Dendritic cell treated with granulocyte-macrophage colony-stimulating factor and Interleukin-4, amounts not matched to agents 40 ng/mL and 50 ng/mL, for 4 days (primary cell): ENCODE measurements at regions not wholly inside any gene's neighbourhood (a gene's known extent, or its start where the extent isn't known, plus 50 kb on each side); places are given as distances from the start of the nearest gene placed in this dataset.

Experiments
- H3K27ac Mint-ChIP-seq: one replicate; pipeline ENCODE4 v1.8.0; 2022; ENCODE audit warnings: mild to moderate bottlenecking, mixed read lengths
- H3K27me3 Mint-ChIP-seq: one replicate; pipeline ENCODE4 v1.8.0; 2022; ENCODE audit warnings: mild to moderate bottlenecking, mixed read lengths
- H3K36me3 Mint-ChIP-seq: one replicate; pipeline ENCODE4 v1.8.0; 2022; ENCODE audit warnings: low read depth, mixed read lengths
- H3K4me1 Mint-ChIP-seq: one replicate; pipeline ENCODE4 v1.8.0; 2022; ENCODE audit warnings: low read depth, mixed read lengths
- H3K4me3 Mint-ChIP-seq: one replicate; pipeline ENCODE4 v1.8.0; 2022; ENCODE audit warnings: mild to moderate bottlenecking, moderate library complexity, mixed read lengths
- H3K9me3 Mint-ChIP-seq: one replicate; pipeline ENCODE4 v1.8.0; 2022; ENCODE audit warnings: mixed read lengths
- intact Hi-C: fragments of 100-400 bp; cut with micrococcal nuclease; formaldehyde crosslinking; loops from one replicate; pipeline ENCODE4 v1.15.0; 2022

- H3K9me3 Mint-ChIP-seq, result peaks cover 25% of the 10 kb centered on the region
- no peak overlapping the region for H3K4me3 Mint-ChIP-seq
- intact Hi-C loops, result no loop called here
- H3K27ac Mint-ChIP-seq, result no peak overlapping the region
- H3K36me3 Mint-ChIP-seq, result no peaks in the 10 kb centered on the region
- no peaks in the 10 kb centered on the region for H3K27me3 Mint-ChIP-seq
- no peaks in the 10 kb centered on the region for H3K4me1 Mint-ChIP-seq
Measured at GRCh38 chr2:146305164-146305563, 1539.7 kb upstream of the ACVR2A start.

DNA sequence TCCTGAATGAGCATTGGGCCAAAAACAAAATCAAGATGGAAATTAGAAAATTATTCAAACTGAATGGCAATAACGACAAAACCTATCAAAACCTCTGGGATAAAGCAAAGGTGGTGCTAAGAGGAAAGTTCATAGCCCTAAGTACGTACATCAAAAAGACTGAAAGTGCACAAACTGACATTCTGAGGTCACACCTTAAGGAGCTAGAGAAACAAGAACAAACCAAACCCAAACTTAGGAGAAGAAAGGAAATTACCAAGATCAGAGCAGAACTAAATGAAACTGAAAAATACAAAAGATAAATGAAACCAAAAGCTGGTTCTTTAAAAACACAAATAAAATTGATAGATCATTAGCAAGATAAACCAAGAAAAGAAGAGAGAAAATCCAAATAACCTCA is 1543.5 kb upstream of the ACVR2A start:
- Mint-ChIP-seq H3K9me3 (peaks cover 52% of the 10 kb centered on the region), H3K27me3 (no peaks in the 10 kb centered on the region), H3K4me3 (no peak overlapping the region), H3K4me1 (no peaks in the 10 kb centered on the region), H3K27ac (no peak overlapping the region), H3K36me3 (no peaks in the 10 kb centered on the region)
- intact Hi-C loops, result no loop called here

DNA sequence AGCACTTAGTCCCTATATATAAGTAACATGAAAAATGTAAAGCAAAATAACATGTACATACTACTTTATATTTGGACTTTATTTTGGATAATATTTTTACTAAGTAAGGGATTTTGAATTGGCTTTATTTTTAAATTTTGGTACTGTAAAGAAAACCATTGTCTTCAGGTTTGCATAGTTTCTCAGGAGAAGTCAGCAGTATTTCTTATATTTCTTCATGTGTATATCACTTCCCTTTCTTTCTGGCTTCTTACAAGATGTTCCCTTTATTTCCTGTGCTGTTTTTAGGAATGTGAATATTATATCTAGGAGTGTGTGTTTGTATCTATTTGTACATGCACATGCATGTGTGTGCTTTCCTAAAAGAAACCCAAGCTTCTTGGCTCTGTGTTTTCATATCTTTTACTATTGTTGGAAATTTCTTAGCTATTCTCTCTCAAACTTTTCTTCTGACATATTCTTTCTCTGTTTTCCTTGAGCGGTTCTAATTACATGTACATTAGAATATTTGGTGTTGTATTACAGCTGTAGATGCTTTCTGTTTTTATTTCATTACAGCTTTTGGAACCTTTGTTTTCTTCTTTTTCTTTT is 1549.7 kb upstream of the ACVR2A start:
- Mint-ChIP-seq H3K36me3 (no peaks in the 10 kb centered on the region), H3K4me1 (no peaks in the 10 kb centered on the region), H3K27ac (no peak overlapping the region), H3K9me3 (peaks cover 67% of the 10 kb centered on the region), H3K4me3 (no peak overlapping the region), H3K27me3 (no peaks in the 10 kb centered on the region)
- intact Hi-C loops, result no loop called here

DNA sequence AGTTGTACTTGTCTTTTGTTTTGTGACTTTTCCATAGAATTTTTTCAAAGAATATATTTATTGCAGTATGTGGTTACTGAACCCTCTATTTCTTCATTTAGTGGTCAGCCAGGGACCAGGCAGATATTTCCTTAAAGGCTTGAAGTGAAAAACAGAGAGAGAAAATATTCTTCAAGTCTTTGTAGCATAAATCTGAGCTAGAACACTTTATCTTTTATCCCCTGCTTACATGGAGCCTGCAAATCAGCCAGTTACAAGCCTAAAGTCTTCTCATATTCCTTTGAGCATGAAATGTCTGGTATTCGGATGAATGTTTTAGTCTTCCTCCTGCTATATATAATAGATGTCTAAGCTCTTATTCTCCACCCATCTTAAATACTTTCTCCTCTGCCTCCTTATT is 1557.5 kb upstream of the ACVR2A start:
- Mint-ChIP-seq H3K27ac (no peak overlapping the region), H3K36me3 (no peaks in the 10 kb centered on the region), H3K4me3 (no peak overlapping the region), H3K9me3 (peaks cover 42% of the 10 kb centered on the region), H3K4me1 (no peaks in the 10 kb centered on the region), H3K27me3 (no peaks in the 10 kb centered on the region)
- intact Hi-C loops, result no loop called here

GRCh38 chr2:146278881-146279280 is 1565.9 kb upstream of the ACVR2A start:
- Mint-ChIP-seq H3K27me3 (no peaks in the 10 kb centered on the region), H3K4me1 (no peaks in the 10 kb centered on the region), H3K4me3 (no peak overlapping the region), H3K27ac (no peak overlapping the region), H3K9me3 (no peaks in the 10 kb centered on the region), H3K36me3 (no peaks in the 10 kb centered on the region)
- intact Hi-C loops, result no loop called here

DNA sequence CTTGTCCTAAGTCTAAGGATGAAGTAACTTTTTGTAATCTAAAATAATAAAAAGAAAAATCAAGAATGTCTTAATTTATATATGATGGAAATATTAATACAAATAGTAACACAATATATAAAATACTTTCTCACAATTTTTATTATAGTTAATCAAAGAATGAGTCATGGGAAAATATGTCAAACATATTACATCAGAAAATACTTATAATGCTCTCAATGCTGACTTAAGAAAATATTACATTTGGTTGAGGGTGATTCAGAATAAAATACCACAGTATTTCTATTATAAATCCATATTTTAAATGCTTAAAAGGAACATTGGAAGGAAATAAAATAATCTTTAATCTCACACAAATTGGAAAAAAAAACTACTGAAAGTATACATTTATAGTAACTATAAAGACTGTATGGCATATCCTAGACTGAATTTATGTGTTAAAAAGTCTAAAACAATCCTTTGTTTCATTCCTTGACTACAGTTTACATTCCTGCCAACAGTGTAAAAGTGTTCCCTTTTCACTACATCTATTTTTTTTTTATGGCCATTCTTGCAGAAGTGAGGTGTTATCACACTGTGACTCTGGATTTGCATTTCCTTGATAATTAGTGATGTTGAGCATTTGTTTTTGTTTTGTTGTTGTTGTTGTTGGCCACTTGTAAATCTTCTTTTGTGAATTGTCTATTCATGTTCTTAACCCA is 1573.5 kb upstream of the ACVR2A start:
- Mint-ChIP-seq H3K4me3 (no peak overlapping the region), H3K9me3 (no peaks in the 10 kb centered on the region), H3K36me3 (no peaks in the 10 kb centered on the region), H3K27ac (no peak overlapping the region), H3K4me1 (no peaks in the 10 kb centered on the region), H3K27me3 (no peaks in the 10 kb centered on the region)
- intact Hi-C loops, result no loop called here

DNA sequence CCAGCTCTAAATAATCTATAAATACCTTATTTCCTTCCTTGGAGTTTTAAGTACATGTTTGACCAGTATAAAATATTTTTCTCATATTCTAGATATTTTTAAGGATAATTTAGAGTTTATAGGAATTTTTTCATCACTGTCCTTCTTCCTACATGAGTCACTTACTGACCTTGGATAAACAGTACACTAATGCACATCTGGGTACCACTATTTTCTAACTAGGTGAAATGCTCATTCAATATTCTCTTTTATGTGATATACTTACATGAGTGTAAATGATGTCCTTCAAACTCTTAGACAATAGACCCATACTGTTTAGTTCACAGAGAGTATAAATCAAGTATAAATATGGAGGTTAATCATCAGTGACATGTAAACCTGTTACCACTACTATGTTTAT is 1574.2 kb upstream of the ACVR2A start:
- H3K27ac Mint-ChIP-seq, result no peak overlapping the region
- H3K4me1 Mint-ChIP-seq, result no peaks in the 10 kb centered on the region
- no peaks in the 10 kb centered on the region for H3K36me3 Mint-ChIP-seq
- intact Hi-C loops, result no loop called here
- H3K27me3 Mint-ChIP-seq, result no peaks in the 10 kb centered on the region
- no peaks in the 10 kb centered on the region for H3K9me3 Mint-ChIP-seq
- H3K4me3 Mint-ChIP-seq, result no peak overlapping the region

GRCh38 chr2:146267093-146267492 is 1577.7 kb upstream of the ACVR2A start:
- H3K27me3 Mint-ChIP-seq, result no peaks in the 10 kb centered on the region
- no peaks in the 10 kb centered on the region for H3K9me3 Mint-ChIP-seq
- no peak overlapping the region for H3K27ac Mint-ChIP-seq
- no peaks in the 10 kb centered on the region for H3K4me1 Mint-ChIP-seq
- no peaks in the 10 kb centered on the region for H3K36me3 Mint-ChIP-seq
- no peak overlapping the region for H3K4me3 Mint-ChIP-seq
- intact Hi-C loops, result no loop called here

GRCh38 chr2:146265656-146266055 is 1579.2 kb upstream of the ACVR2A start:
- Mint-ChIP-seq H3K4me3 (no peak overlapping the region), H3K27me3 (no peaks in the 10 kb centered on the region), H3K27ac (no peak overlapping the region), H3K9me3 (no peaks in the 10 kb centered on the region), H3K36me3 (no peaks in the 10 kb centered on the region), H3K4me1 (no peaks in the 10 kb centered on the region)
- intact Hi-C loops, result no loop called here

DNA sequence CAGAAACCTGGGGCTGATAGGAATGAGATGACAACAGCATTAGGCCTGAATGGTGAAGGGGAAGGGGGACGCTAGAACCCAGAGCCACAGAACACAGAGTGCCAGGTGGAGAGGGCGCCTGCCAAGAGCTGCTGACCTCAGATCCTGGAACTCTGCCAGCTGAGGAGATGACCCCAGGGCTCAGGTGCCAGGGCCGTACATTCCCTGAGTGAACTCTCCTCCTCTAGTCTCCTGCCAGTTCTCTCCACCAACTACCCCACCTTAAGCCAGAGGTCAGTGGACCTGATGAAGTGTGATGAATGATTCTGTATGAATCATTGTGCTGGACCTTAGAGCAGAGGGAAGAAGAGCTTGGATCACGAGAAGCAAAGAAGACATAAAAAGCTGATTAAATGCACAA is 1582.2 kb upstream of the ACVR2A start:
- Mint-ChIP-seq H3K4me1 (no peaks in the 10 kb centered on the region), H3K36me3 (no peaks in the 10 kb centered on the region), H3K27me3 (no peaks in the 10 kb centered on the region), H3K4me3 (no peak overlapping the region), H3K9me3 (no peaks in the 10 kb centered on the region), H3K27ac (no peak overlapping the region)
- intact Hi-C loops, result no loop called here

DNA sequence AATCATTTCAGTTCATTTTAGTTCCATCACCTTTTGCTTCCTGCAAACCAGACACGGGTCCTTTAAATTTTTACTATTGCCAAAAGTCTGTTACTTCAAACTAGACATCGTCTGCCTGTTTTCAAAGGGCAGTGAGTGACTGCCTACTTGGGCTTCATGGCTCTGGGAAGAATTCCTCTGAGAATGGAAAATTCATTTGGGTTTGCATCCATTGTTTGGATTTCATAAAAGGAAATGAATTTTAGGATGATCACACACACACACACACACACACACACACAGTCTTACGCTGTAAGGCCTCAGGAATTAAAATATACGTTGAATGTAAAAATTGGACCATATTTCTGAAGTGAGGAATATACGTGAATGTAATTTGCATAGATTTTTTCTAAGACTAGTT is 1584.3 kb upstream of the ACVR2A start:
- H3K27me3 Mint-ChIP-seq, result no peaks in the 10 kb centered on the region

GRCh38 chr2:146259816-146260215 is 1585.0 kb upstream of the ACVR2A start:
- no peaks in the 10 kb centered on the region for H3K9me3 Mint-ChIP-seq
- no peaks in the 10 kb centered on the region for H3K4me1 Mint-ChIP-seq
- intact Hi-C loops, result no loop called here
- H3K36me3 Mint-ChIP-seq, result no peaks in the 10 kb centered on the region
- H3K27me3 Mint-ChIP-seq, result no peaks in the 10 kb centered on the region
- H3K4me3 Mint-ChIP-seq, result no peak overlapping the region
- no peak overlapping the region for H3K27ac Mint-ChIP-seq

More for the DNA sequence above, 1584.3 kb upstream of the ACVR2A start:
- Mint-ChIP-seq H3K4me3 (no peak overlapping the region), H3K36me3 (no peaks in the 10 kb centered on the region), H3K4me1 (no peaks in the 10 kb centered on the region), H3K9me3 (no peaks in the 10 kb centered on the region), H3K27ac (no peak overlapping the region)
- intact Hi-C loops, result no loop called here

GRCh38 chr2:146258071-146258470 is 1586.8 kb upstream of the ACVR2A start:
- intact Hi-C loops, result no loop called here
- no peaks in the 10 kb centered on the region for H3K27me3 Mint-ChIP-seq
- no peak overlapping the region for H3K4me3 Mint-ChIP-seq
- H3K9me3 Mint-ChIP-seq, result no peaks in the 10 kb centered on the region
- no peak overlapping the region for H3K27ac Mint-ChIP-seq
- no peaks in the 10 kb centered on the region for H3K4me1 Mint-ChIP-seq
- no peaks in the 10 kb centered on the region for H3K36me3 Mint-ChIP-seq

GRCh38 chr2:146252119-146252518 is 1592.7 kb upstream of the ACVR2A start:
- H3K4me3 Mint-ChIP-seq, result no peak overlapping the region
- intact Hi-C loops, result no loop called here
- peaks cover 5% of the 10 kb centered on the region for H3K9me3 Mint-ChIP-seq

GRCh38 chr2:146251328-146251727 is 1593.5 kb upstream of the ACVR2A start:
- H3K4me3 Mint-ChIP-seq, result no peak overlapping the region
- no peak overlapping the region for H3K27ac Mint-ChIP-seq
- H3K9me3 Mint-ChIP-seq, result peaks cover 5% of the 10 kb centered on the region
- H3K36me3 Mint-ChIP-seq, result no peaks in the 10 kb centered on the region
- H3K4me1 Mint-ChIP-seq, result no peaks in the 10 kb centered on the region
- intact Hi-C loops, result no loop called here
- H3K27me3 Mint-ChIP-seq, result no peaks in the 10 kb centered on the region

More at GRCh38 chr2:146252119-146252518, 1592.7 kb upstream of the ACVR2A start:
- H3K27me3 Mint-ChIP-seq, result no peaks in the 10 kb centered on the region
- no peaks in the 10 kb centered on the region for H3K4me1 Mint-ChIP-seq
- no peaks in the 10 kb centered on the region for H3K36me3 Mint-ChIP-seq
- H3K27ac Mint-ChIP-seq, result no peak overlapping the region
